H1 (cell line): ENCODE measurements at regions not wholly inside any gene's neighbourhood (a gene's known extent, or its start where the extent isn't known, plus 50 kb on each side); places are given as distances from the start of the nearest gene placed in this dataset.

ENCODE experiments used
- CTCF ChIA-PET: fragments of 300-600 bp; sonication (Branson Sonifier 250); formaldehyde crosslinking; loops from one replicate; lab custom pipeline; 2021; ENCODE audit not compliant: partially characterized antibody; lab: Charles Lee
- POLR2A ChIA-PET: fragments of 300-600 bp; sonication (Branson Sonifier 250); formaldehyde crosslinking; loops from one replicate; lab custom pipeline; 2021; ENCODE audit warnings: inconsistent platforms; ENCODE audit not compliant: partially characterized antibody; lab: Charles Lee
- DNase-seq, 2 experiments: peaks; one replicate each; pipeline versions ENCODE4 v3.0.0 to v3.0.0-alpha.2; 2010 to 2022; ENCODE audit warnings: low spot score in 2 of 2, low read depth in 1 of 2, mixed read lengths in 1 of 2
- FAIRE-seq: peaks from 2 replicates; lab custom pipeline; 2011; peaks lifted over from hg19 to GRCh38; lab: Jason Lieb, UNC
- H2AFZ ChIP-seq: 2 replicates; pipeline ENCODE4 v1.8.1; 2012; ENCODE audit warnings: low read length, inconsistent platforms
- H2AK5ac ChIP-seq: 2 replicates; pipeline ENCODE4 v1.6.1; 2013; ENCODE audit warnings: low read depth, low read length
- H2BK120ac ChIP-seq: replicated peaks from 2 replicates; pipeline ENCODE3; 2013; ENCODE audit warnings: low read depth, low read length, inconsistent platforms
- H2BK12ac ChIP-seq: 2 replicates; pipeline ENCODE4 v1.6.1; 2013; ENCODE audit warnings: low read depth, low read length
- H2BK15ac ChIP-seq: 2 replicates; pipeline ENCODE4 v1.6.1; 2013; ENCODE audit warnings: low read length
- H2BK20ac ChIP-seq: 2 replicates; pipeline ENCODE4 v1.6.1; 2013; ENCODE audit warnings: low read length
- H2BK5ac ChIP-seq: 2 replicates; pipeline ENCODE4 v1.6.1; 2013; ENCODE audit warnings: low read depth, low read length
- H3K14ac ChIP-seq: 2 replicates; pipeline ENCODE4 v1.6.1; 2013; ENCODE audit warnings: inconsistent platforms; ENCODE audit not compliant: insufficient read length
- H3K18ac ChIP-seq: 2 replicates; pipeline ENCODE4 v1.6.1; 2013; ENCODE audit warnings: low read length; ENCODE audit errors: extremely low read depth
- H3K23ac ChIP-seq: 2 replicates; pipeline ENCODE4 v1.6.1; 2013; ENCODE audit warnings: inconsistent platforms; ENCODE audit not compliant: insufficient read length
- H3K23me2 ChIP-seq: 2 replicates; pipeline ENCODE4 v1.6.1; 2013; ENCODE audit warnings: low read depth, low read length
- H3K27ac ChIP-seq: 2 replicates; pipeline ENCODE4 v1.6.1; 2011; ENCODE audit warnings: low read depth, low read length, inconsistent platforms
- H3K27me3 ChIP-seq, 4 experiments: replicated peaks in 1 of 4; 1 replicate in 1 of 4; 2 replicates in 3 of 4; pipeline versions ENCODE4 v1.6.1 to v1.8.1; 2011 to 2013; ENCODE audit warnings: low read length in 3 of 4, mild to moderate bottlenecking in 3 of 4, inconsistent platforms in 2 of 4, mixed read lengths in 2 of 4, moderate library complexity in 1 of 4; ENCODE audit not compliant: control insufficient read depth in 3 of 4, insufficient read depth in 3 of 4; ENCODE audit errors: extremely low read depth in 1 of 4
- H3K36me3 ChIP-seq, 4 experiments: 2 replicates each; pipeline versions ENCODE4 v1.6.1 to v1.8.1; 2011 to 2013; ENCODE audit warnings: mild to moderate bottlenecking in 4 of 4, low read length in 3 of 4, moderate library complexity in 2 of 4, control low read depth in 1 of 4, inconsistent platforms in 1 of 4; ENCODE audit not compliant: insufficient read depth in 4 of 4, control insufficient read depth in 2 of 4
- H3K4ac ChIP-seq: replicated peaks from 2 replicates; pipeline ENCODE3; 2013; ENCODE audit warnings: low read length, low read depth, mixed read lengths, inconsistent platforms; ENCODE audit not compliant: insufficient read length
- H3K4me1 ChIP-seq, 4 experiments: replicated peaks in 1 of 4; 1 replicate in 1 of 4; 2 replicates in 3 of 4; pipeline versions ENCODE4 v1.6.1 to v1.8.1; 2011 to 2013; ENCODE audit warnings: low read length in 3 of 4, inconsistent platforms in 2 of 4, mixed read lengths in 1 of 4; ENCODE audit not compliant: insufficient read depth in 4 of 4, control insufficient read depth in 3 of 4
- H3K4me2 ChIP-seq, 2 experiments: 2 replicates each; pipeline versions ENCODE4 v1.6.1 to v1.8.1; 2011 to 2013; ENCODE audit warnings: low read depth in 2 of 2, low read length in 2 of 2, control low read depth in 1 of 2, inconsistent platforms in 1 of 2, mild to moderate bottlenecking in 1 of 2; ENCODE audit not compliant: insufficient read depth in 1 of 2
- H3K4me3 ChIP-seq, 4 experiments: fragments of 200-600, 300-600 bp in 1 of 4; sonication (generic), shearing (Covaris generic), sonication (Bioruptor Twin) in 1 of 4; 2 replicates each; pipeline versions ENCODE4 v1.5.1 to v1.8.1; 2011 to 2016; ENCODE audit warnings: low read length in 4 of 4, low read depth in 3 of 4, control low read depth in 2 of 4, inconsistent platforms in 2 of 4, mild to moderate bottlenecking in 2 of 4, mixed read lengths in 1 of 4, moderate library complexity in 1 of 4; ENCODE audit not compliant: insufficient read depth in 2 of 4; ENCODE audit errors: extremely low read depth in 1 of 4
- H3K56ac ChIP-seq: replicated peaks from 2 replicates; pipeline ENCODE3; 2013; ENCODE audit warnings: low read depth, mild to moderate bottlenecking, mixed read lengths, low read length, inconsistent platforms; ENCODE audit not compliant: insufficient read length
- H3K79me1 ChIP-seq: 2 replicates; pipeline ENCODE4 v1.6.1; 2013; ENCODE audit warnings: low read depth, low read length, control low read depth
- H3K79me2 ChIP-seq, 2 experiments: 2 replicates each; pipeline versions ENCODE4 v1.6.1 to v1.8.1; 2012 to 2013; ENCODE audit warnings: low read length in 2 of 2, mild to moderate bottlenecking in 2 of 2, inconsistent platforms in 1 of 2; ENCODE audit not compliant: insufficient read depth in 2 of 2, control insufficient read depth in 1 of 2
- H3K9ac ChIP-seq, 4 experiments: replicated peaks in 1 of 4; 1 replicate in 1 of 4; 2 replicates in 3 of 4; pipeline versions ENCODE4 v1.6.1 to v1.8.1; 2011 to 2013; ENCODE audit warnings: low read depth in 3 of 4, low read length in 3 of 4, control low read depth in 2 of 4, mild to moderate bottlenecking in 2 of 4, moderate library complexity in 2 of 4, inconsistent platforms in 1 of 4; ENCODE audit errors: extremely low read depth in 1 of 4
- H3K9me3 ChIP-seq, 2 experiments: 2 replicates each; pipeline versions ENCODE4 v1.6.1 to v1.8.1; 2012 to 2013; ENCODE audit warnings: mild to moderate bottlenecking in 2 of 2, moderate library complexity in 2 of 2, control low read depth in 1 of 2, inconsistent platforms in 1 of 2, low read depth in 1 of 2, low read length in 1 of 2, mixed read lengths in 1 of 2; ENCODE audit not compliant: insufficient read depth in 2 of 2
- H4K20me1 ChIP-seq, 2 experiments: replicated peaks in 1 of 2; 2 replicates each; pipeline versions ENCODE3 to v1.8.1; 2011 to 2013; ENCODE audit warnings: inconsistent platforms in 2 of 2, low read length in 2 of 2, mild to moderate bottlenecking in 1 of 2; ENCODE audit not compliant: insufficient read depth in 2 of 2, control insufficient read depth in 1 of 2
- H4K5ac ChIP-seq: 2 replicates; pipeline ENCODE4 v1.6.1; 2013; ENCODE audit warnings: low read length, low read depth, mixed read lengths, inconsistent platforms; ENCODE audit not compliant: insufficient read length
- H4K8ac ChIP-seq: 2 replicates; pipeline ENCODE4 v1.8.0; 2013; ENCODE audit warnings: mild to moderate bottlenecking, moderate library complexity, low read length, inconsistent platforms; ENCODE audit not compliant: insufficient read depth; ENCODE audit errors: extremely low read depth
- H4K91ac ChIP-seq: replicated peaks from 2 replicates; pipeline ENCODE3; 2013; ENCODE audit warnings: low read length, mixed read lengths, inconsistent platforms; ENCODE audit not compliant: insufficient read length
- BCL11A ChIP-seq, 2 experiments: IDR thresholded peaks; one replicate each; pipeline ENCODE4 v1.6.1; 2011; ENCODE audit warnings: low read depth in 2 of 2, low read length in 2 of 2, mild to moderate bottlenecking in 2 of 2
- CHD1 ChIP-seq: IDR thresholded peaks from 2 replicates; pipeline ENCODE4 v1.6.1; 2012; ENCODE audit warnings: low read depth, low read length, improper control_type of control experiment
- EP300 ChIP-seq, 2 experiments: IDR thresholded peaks; 1 replicate in 1 of 2; 2 replicates in 1 of 2; pipeline ENCODE4 v1.6.1; 2011 to 2012; ENCODE audit warnings: low read depth in 2 of 2, low read length in 2 of 2, mild to moderate bottlenecking in 2 of 2, borderline replicate concordance in 1 of 2, inconsistent platforms in 1 of 2, moderate library complexity in 1 of 2
- FOSL1 ChIP-seq: IDR thresholded peaks from 2 replicates; pipeline ENCODE4 v1.6.1; 2011; ENCODE audit warnings: mild to moderate bottlenecking, low read depth, low read length, moderate library complexity; ENCODE audit not compliant: insufficient read depth
- GABPA ChIP-seq: IDR thresholded peaks from 2 replicates; pipeline ENCODE4 v1.6.1; 2011; ENCODE audit warnings: mild to moderate bottlenecking, low read length, moderate library complexity, borderline replicate concordance; ENCODE audit not compliant: insufficient read depth
- JUND ChIP-seq: IDR thresholded peaks from 2 replicates; pipeline ENCODE4 v1.6.1; 2011; ENCODE audit warnings: mild to moderate bottlenecking, improper control_type of control experiment, low read length
- KDM4A ChIP-seq: IDR thresholded peaks from one replicate; pipeline ENCODE4 v1.7.1; 2012; ENCODE audit warnings: low read depth, mild to moderate bottlenecking, moderate library complexity, low read length, inconsistent platforms; ENCODE audit not compliant: severe bottlenecking
- POLR2AphosphoS5 ChIP-seq: IDR thresholded peaks from 2 replicates; pipeline ENCODE4 v1.6.1; 2011; ENCODE audit warnings: low read depth, low read length
- RAD21 ChIP-seq, 2 experiments: IDR thresholded peaks in 1 of 2; conservative IDR thresholded peaks in 1 of 2; 2 replicates each; pipeline ENCODE4 v1.6.1; 2011; ENCODE audit warnings: low read depth in 2 of 2, low read length in 2 of 2, improper control_type of control experiment in 1 of 2, inconsistent platforms in 1 of 2, mild to moderate bottlenecking in 1 of 2, moderate library complexity in 1 of 2
- RBBP5 ChIP-seq: IDR thresholded peaks from 2 replicates; pipeline ENCODE4 v1.7.1; 2012; ENCODE audit warnings: low read depth, mild to moderate bottlenecking, inconsistent platforms, low read length, moderate library complexity, borderline replicate concordance
- RNF2 ChIP-seq: fragments of 200-900, 300-1000 bp; sonication (generic); IDR thresholded peaks from 2 replicates; pipeline ENCODE4 v1.7.1; 2016; ENCODE audit warnings: borderline replicate concordance, low read depth, mild to moderate bottlenecking, antibody characterized with exemption, low read length; ENCODE audit not compliant: poor library complexity, severe bottlenecking; ENCODE audit errors: missing control alignments
- SAP30 ChIP-seq: fragments of 300-600 bp; sonication (generic); IDR thresholded peaks from 2 replicates; pipeline ENCODE4 v1.7.1; 2012; ENCODE audit warnings: low read length, moderate library complexity, mild to moderate bottlenecking, inconsistent platforms; ENCODE audit not compliant: insufficient read depth, insufficient replicate concordance
- SP4 ChIP-seq: IDR thresholded peaks from 2 replicates; pipeline ENCODE4 v1.6.1; 2012; ENCODE audit warnings: low read length, inconsistent platforms
- TAF1 ChIP-seq: IDR thresholded peaks from 2 replicates; pipeline ENCODE4 v1.6.1; 2011; ENCODE audit warnings: mild to moderate bottlenecking, low read depth, low read length
- WGBS, 2 experiments: shearing (Covaris generic) in 1 of 2; methylation state at CpG; one replicate each; pipeline versions ENCODE4 v1.1.6 to v1.1.7; 2013 to 2015; ENCODE audit warnings: low lambda C conversion rate in 2 of 2, mixed read lengths in 2 of 2, inconsistent platforms in 1 of 2, low coverage in 1 of 2, missing lambda C conversion rate in 1 of 2; ENCODE audit not compliant: insufficient replicate concordance in 2 of 2, insufficient coverage in 1 of 2, insufficient read length in 1 of 2; ENCODE audit errors: extremely low coverage in 1 of 2, missing lambda C conversion rate in 1 of 2; 5-methylcytosine and 5-hydroxymethylcytosine counted together

DNA sequence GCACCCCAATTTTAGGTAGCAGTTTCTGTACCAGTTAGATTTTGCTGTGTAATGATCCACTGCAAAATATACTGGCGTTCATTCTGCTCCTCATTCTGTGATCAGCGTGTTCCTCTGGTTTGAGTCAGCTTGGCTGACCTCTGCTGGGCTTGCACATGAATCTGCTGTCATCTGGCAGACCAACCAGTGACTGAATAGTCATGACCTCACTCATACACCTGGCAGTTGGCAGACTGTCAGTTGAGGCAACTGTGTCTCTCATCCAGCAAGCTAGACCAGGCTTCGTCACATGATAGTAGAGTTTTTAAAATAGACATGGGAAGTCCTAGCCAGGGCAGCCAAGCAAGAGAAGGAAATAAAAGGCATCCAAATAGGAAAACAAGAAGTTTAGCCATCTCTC lies 316.3 kb upstream of the LARGE1 start:
- Histone ChIP-seq H3K23me2 (no peaks in the 10 kb centered on the region), H2BK12ac (no peak overlapping the region), H3K23ac (no peak overlapping the region), H3K4me1 (no peaks in the 10 kb centered on the region), H3K14ac (no peak overlapping the region), H2BK15ac (no peak overlapping the region), H2BK20ac (no peak overlapping the region), H3K4ac (no peak overlapping the region), H3K9ac (no peak overlapping the region), H3K4me2 (no peak overlapping the region), H3K4me3 (no peak overlapping the region), H3K79me1 (no peaks in the 10 kb centered on the region), H2AFZ (no peak overlapping the region), H3K79me2 (no peaks in the 10 kb centered on the region), H3K18ac (no peak overlapping the region), H4K20me1 (no peaks in the 10 kb centered on the region), H3K9me3 (no peaks in the 10 kb centered on the region), H2BK5ac (no peak overlapping the region), H3K56ac (no peak overlapping the region), H4K5ac (no peak overlapping the region), H3K36me3 (no peaks in the 10 kb centered on the region), H2BK120ac (no peak overlapping the region), H2AK5ac (no peak overlapping the region), H4K8ac (no peak overlapping the region), H3K27me3 (no peaks in the 10 kb centered on the region; a peak in 1 of 7 replicates), H4K91ac (no peak overlapping the region), H3K27ac (no peak overlapping the region)
- ChIA-PET CTCF (interaction anchor here (0.7 to 1.3 kb wide), 3 partner anchors 17 to 739 kb away, joined by 3 to 4 read pairs (median 3); no protein-coding TSS in a partner anchor), POLR2A (no interaction called here)
- FAIRE-seq (no peak), DNase-seq (no peak)
- WGBS, 2 experiments = 94% methylated on average over 2 of the region's 3 CpGs; no CpG with 5 or more reads in 1 of the 2 experiments
- TF ChIP-seq SP4 (no peak), RBBP5 (no peak), RNF2 (no peak), BCL11A (IDR thresholded peaks at IDR 0.05; ENCODE audit: low read depth in 2 of 2, low read length in 2 of 2) (no peak), SAP30 (no peak), FOSL1 (no peak), CHD1 (no peak), TAF1 (no peak), POLR2AphosphoS5 (no peak), RAD21 (IDR thresholded peaks at IDR 0.05 in 1 of 2, conservative IDR thresholded peaks at IDR 0.05 in 1 of 2; ENCODE audit: low read depth in 2 of 2, low read length in 2 of 2) (no peak; a peak in 1 of 4 replicates), EP300 (IDR thresholded peaks at IDR 0.05; ENCODE audit: borderline replicate concordance in 1 of 2, low read depth in 2 of 2, low read length in 2 of 2) (no peak), GABPA (no peak), JUND (no peak), KDM4A (no peak)
